PC-3 (cell line): ENCODE measurements at regions not wholly inside any gene's neighbourhood (a gene's known extent, or its start where the extent isn't known, plus 50 kb on each side); places are given as distances from the start of the nearest gene placed in this dataset.
A peak's percentile ranks its signal among the peaks of the same experiment; 100 is the strongest.

ENCODE experiments used
- ATAC-seq: fragments of 200-7000 bp; cut with Tn5 transposase; 2 replicates; pipeline ENCODE4 v1.9.1; 2020; ENCODE audit warnings: mild to moderate bottlenecking, moderate library complexity
- BruUV-seq: library from RNA; stranded (reverse); fragments of 400-500 nt; replicated peaks from 2 replicates; lab custom pipeline; 2021; lab: Mats Ljungman, UMichigan
- CTCF ChIA-PET: fragments of 300-600 bp; sonication (Branson Sonifier 250); formaldehyde crosslinking; loops from one replicate; lab custom pipeline; 2022; ENCODE audit warnings: antibody characterized with exemption; lab: Charles Lee
- POLR2A ChIA-PET: fragments of 300-600 bp; sonication (Branson Sonifier 250); formaldehyde crosslinking; loops from one replicate; lab custom pipeline; 2022; ENCODE audit warnings: antibody characterized with exemption; ENCODE audit not compliant: unreplicated experiment; lab: Charles Lee
- DNase-seq: peaks from one replicate; pipeline ENCODE4 v3.0.0-alpha.2; 2015
- H2AFZ ChIP-seq: fragments of 300-600 bp; sonication (generic); 2 replicates; pipeline ENCODE4 v1.6.0; 2016; ENCODE audit warnings: antibody characterized with exemption, low read length
- H3F3A ChIP-seq: fragments of 300-600 bp; sonication (generic); one replicate; pipeline ENCODE4 v1.6.0; 2017; ENCODE audit warnings: antibody characterized with exemption, low read length, control low read depth, mild to moderate bottlenecking; ENCODE audit not compliant: unreplicated experiment
- H3K27ac ChIP-seq: fragments of 300-600 bp; sonication (generic); 2 replicates; pipeline ENCODE4 v1.5.1; 2016; ENCODE audit warnings: mild to moderate bottlenecking, low read length
- H3K27me3 ChIP-seq: fragments of 300-600 bp; sonication (generic); 2 replicates; pipeline ENCODE4 v1.6.1; 2016; ENCODE audit warnings: low read length, mixed read lengths
- H3K36me3 ChIP-seq: fragments of 300-600 bp; sonication (generic); 2 replicates; pipeline ENCODE4 v1.6.1; 2016; ENCODE audit warnings: low read depth, mixed run types, low read length, mixed read lengths
- H3K4me1 ChIP-seq: fragments of 300-600 bp; sonication (generic); 2 replicates; pipeline ENCODE4 v1.5.1; 2016; ENCODE audit warnings: low read length; ENCODE audit not compliant: insufficient read depth
- H3K4me2 ChIP-seq: fragments of 300-600 bp; sonication (generic); 2 replicates; pipeline ENCODE4 v1.6.0; 2016; ENCODE audit warnings: low read length
- H3K4me3 ChIP-seq: fragments of 300-600 bp; sonication (generic); 2 replicates; pipeline ENCODE4 v1.5.1; 2016; ENCODE audit warnings: mild to moderate bottlenecking, low read length, mixed read lengths
- H3K79me2 ChIP-seq: fragments of 300-600 bp; sonication (generic); 2 replicates; pipeline ENCODE4 v1.6.1; 2017; ENCODE audit warnings: low read length, mixed read lengths
- H3K9ac ChIP-seq: fragments of 300-600 bp; sonication (generic); 2 replicates; pipeline ENCODE4 v1.6.0; 2016; ENCODE audit warnings: mild to moderate bottlenecking, low read length
- H3K9me2 ChIP-seq: fragments of 300-600 bp; sonication (generic); replicated peaks from 2 replicates; pipeline ENCODE4 v1.6.1; 2016; ENCODE audit warnings: mixed run types, low read length, mixed read lengths
- H3K9me3 ChIP-seq: fragments of 300-600 bp; sonication (generic); 2 replicates; pipeline ENCODE4 v1.6.1; 2016; ENCODE audit warnings: low read length, mixed read lengths
- H4K20me1 ChIP-seq: fragments of 300-600 bp; sonication (generic); 2 replicates; pipeline ENCODE4 v1.6.1; 2016; ENCODE audit warnings: low read length, mixed read lengths
- EZH2 ChIP-seq: fragments of 300-600 bp; sonication (generic); IDR thresholded peaks from one replicate; pipeline ENCODE4 v1.6.1; 2017; ENCODE audit warnings: antibody characterized with exemption, mild to moderate bottlenecking, low read length; ENCODE audit not compliant: unreplicated experiment
- EZH2phosphoT487 ChIP-seq: fragments of 300-600 bp; sonication (generic); IDR thresholded peaks from 2 replicates; pipeline ENCODE4 v1.6.1; 2018; ENCODE audit warnings: mild to moderate bottlenecking, antibody characterized with exemption, low read length, borderline replicate concordance
- intact Hi-C: fragments of 100-400 bp; cut with micrococcal nuclease; formaldehyde crosslinking; loops from 2 replicates; pipeline ENCODE4 v1.9.0; 2023
- TF ChIP-seq, protein P1 (sequence below): fragments of 300-600 bp; sonication (generic); conservative IDR thresholded peaks from 2 replicates; pipeline ENCODE4 v1.5.1; 2017; ENCODE audit warnings: antibody characterized with exemption, low read depth, mild to moderate bottlenecking, low read length

DNA sequence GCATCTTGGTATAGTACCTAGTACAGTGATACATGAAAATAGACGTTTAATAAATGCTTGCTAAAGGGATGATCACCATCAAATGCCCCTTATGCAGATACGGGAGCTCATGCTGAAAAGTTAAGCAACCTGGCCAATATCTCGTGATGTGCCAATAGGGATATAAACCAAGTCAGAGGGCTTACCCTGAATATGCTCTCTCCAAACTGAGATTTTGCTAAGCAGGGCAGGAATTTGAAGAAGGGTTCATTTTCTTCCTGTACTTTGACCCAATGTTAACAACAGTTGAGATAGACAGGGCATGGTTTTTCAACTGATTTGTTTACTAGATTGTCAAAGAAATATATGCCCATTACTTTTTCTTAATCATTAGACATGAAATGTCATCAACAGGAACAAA is 219.3 kb upstream of the PREP start:
- no TSS peak for BruUV-seq
- H3K27ac ChIP-seq: no peak overlapping the region
- intact Hi-C loops: no loop called here

DNA sequence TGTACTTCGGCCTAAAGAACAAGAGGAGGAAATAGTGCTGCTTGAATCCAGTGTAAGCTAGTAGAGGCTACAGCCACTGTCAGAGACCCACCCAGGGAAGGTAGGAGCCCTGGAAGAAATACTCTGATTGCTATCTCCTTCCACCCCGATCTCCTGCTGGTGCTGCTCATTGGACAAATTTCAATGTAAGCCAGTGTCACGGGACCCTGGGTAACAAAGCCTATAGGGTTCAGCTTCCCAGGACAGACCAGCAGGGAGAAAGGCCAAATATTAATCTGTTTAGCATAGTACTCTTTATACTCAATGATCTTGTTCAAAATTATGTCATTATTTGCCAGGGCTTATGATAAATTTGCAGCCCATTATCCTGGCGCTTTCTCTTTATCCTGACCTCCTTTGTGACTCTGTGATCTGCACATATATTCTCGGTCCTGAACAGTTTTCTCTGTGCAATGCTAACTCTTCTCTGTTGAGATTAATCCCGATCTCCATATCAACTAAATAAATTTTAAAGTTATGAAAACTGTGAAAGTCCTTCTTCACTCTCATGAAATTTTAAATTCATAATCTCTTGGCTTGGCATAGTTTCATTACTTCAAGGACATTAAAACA is 218.8 kb upstream of the PREP start:
- Histone ChIP-seq H2AFZ (no peak overlapping the region), H3K9ac (no peak overlapping the region), H3K4me2 (no peak overlapping the region), H3K4me1 (no peaks in the 10 kb centered on the region), H3K27ac (no peak overlapping the region), H3K27me3 (no peaks in the 10 kb centered on the region), H3F3A (no peaks in the 10 kb centered on the region), H3K4me3 (no peak overlapping the region), H3K9me2 (no peaks in the 10 kb centered on the region), H4K20me1 (no peaks in the 10 kb centered on the region), H3K36me3 (no peaks in the 10 kb centered on the region), H3K79me2 (no peaks in the 10 kb centered on the region), H3K9me3 (no peaks in the 10 kb centered on the region)
- CTCF ChIA-PET: no interaction called here
- TF ChIP-seq, protein P1, sequence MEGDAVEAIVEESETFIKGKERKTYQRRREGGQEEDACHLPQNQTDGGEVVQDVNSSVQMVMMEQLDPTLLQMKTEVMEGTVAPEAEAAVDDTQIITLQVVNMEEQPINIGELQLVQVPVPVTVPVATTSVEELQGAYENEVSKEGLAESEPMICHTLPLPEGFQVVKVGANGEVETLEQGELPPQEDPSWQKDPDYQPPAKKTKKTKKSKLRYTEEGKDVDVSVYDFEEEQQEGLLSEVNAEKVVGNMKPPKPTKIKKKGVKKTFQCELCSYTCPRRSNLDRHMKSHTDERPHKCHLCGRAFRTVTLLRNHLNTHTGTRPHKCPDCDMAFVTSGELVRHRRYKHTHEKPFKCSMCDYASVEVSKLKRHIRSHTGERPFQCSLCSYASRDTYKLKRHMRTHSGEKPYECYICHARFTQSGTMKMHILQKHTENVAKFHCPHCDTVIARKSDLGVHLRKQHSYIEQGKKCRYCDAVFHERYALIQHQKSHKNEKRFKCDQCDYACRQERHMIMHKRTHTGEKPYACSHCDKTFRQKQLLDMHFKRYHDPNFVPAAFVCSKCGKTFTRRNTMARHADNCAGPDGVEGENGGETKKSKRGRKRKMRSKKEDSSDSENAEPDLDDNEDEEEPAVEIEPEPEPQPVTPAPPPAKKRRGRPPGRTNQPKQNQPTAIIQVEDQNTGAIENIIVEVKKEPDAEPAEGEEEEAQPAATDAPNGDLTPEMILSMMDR: no peak
- TF ChIP-seq EZH2phosphoT487: no peak
- TF ChIP-seq EZH2: no peak
- ATAC-seq (no peak), DNase-seq (no peak)
- POLR2A ChIA-PET: no interaction called here
- intact Hi-C loops: no loop called here
- BruUV-seq: no TSS peak

More for the DNA sequence above, 219.3 kb upstream of the PREP start:
- Histone ChIP-seq H3K79me2 (no peaks in the 10 kb centered on the region), H3K9ac (no peak overlapping the region), H3F3A (no peaks in the 10 kb centered on the region), H3K4me2 (no peak overlapping the region), H3K36me3 (no peaks in the 10 kb centered on the region), H2AFZ (no peak overlapping the region), H3K27me3 (no peaks in the 10 kb centered on the region), H3K4me1 (no peaks in the 10 kb centered on the region), H3K9me3 (no peaks in the 10 kb centered on the region), H3K9me2 (no peaks in the 10 kb centered on the region), H3K4me3 (no peak overlapping the region), H4K20me1 (no peaks in the 10 kb centered on the region)
- no peak for TF ChIP-seq EZH2phosphoT487
- TF ChIP-seq, protein P1: no peak
- no peak for TF ChIP-seq EZH2
- DNase-seq: no peak
- ChIA-PET POLR2A (no interaction called here), CTCF (no interaction called here)
- no peak for ATAC-seq

DNA sequence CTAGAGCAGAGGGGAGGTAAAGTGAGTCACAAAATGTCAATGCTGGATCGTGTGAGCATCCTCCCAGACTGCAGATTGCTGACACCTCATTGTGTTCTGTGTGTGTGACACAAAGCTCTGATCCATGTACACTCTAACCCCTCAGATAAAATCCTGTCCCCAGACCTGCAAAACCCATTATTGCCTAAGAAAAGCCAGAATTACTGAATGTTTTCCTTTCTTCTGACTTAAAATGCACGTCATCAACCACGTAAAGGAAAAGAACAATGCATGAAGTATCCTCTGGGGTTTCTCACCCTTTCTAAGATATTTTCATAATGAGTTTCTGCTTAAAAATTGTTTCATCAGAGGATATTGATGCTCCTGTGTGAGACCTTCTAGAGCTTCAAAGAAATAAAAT is 218.0 kb upstream of the PREP start:
- H3K79me2 ChIP-seq: no peaks in the 10 kb centered on the region
- no peak overlapping the region for H3K4me2 ChIP-seq
- H2AFZ ChIP-seq: no peak overlapping the region
- no TSS peak for BruUV-seq
- no peak for DNase-seq
- no peaks in the 10 kb centered on the region for H3K36me3 ChIP-seq
- H3K9ac ChIP-seq: no peak overlapping the region
- ChIA-PET CTCF (no interaction called here), POLR2A (no interaction called here)
- no peaks in the 10 kb centered on the region for H3K9me2 ChIP-seq
- H3F3A ChIP-seq: no peaks in the 10 kb centered on the region
- no peaks in the 10 kb centered on the region for H3K27me3 ChIP-seq
- no peak for TF ChIP-seq EZH2
- no peak for TF ChIP-seq EZH2phosphoT487
- TF ChIP-seq, protein P1: no peak
- ATAC-seq: peak; percentile 22; the same call in 1 of the 2 replicates
- H3K4me1 ChIP-seq: no peaks in the 10 kb centered on the region
- no peak overlapping the region for H3K4me3 ChIP-seq
- no peaks in the 10 kb centered on the region for H3K9me3 ChIP-seq
- H4K20me1 ChIP-seq: no peaks in the 10 kb centered on the region
- H3K27ac ChIP-seq: no peak overlapping the region
- intact Hi-C loops: no loop called here
